AG04449 (cell line): ENCODE measurements at regions not wholly inside any gene's neighbourhood (a gene's known extent, or its start where the extent isn't known, plus 50 kb on each side); places are given as distances from the start of the nearest gene placed in this dataset.

ENCODE experiments used
- CTCF ChIA-PET: fragments of 350-600 bp; formaldehyde crosslinking; extraction: SDS; loops from one replicate; lab custom pipeline; 2021; ENCODE audit warnings: antibody characterized with exemption; lab: Yijun Ruan, JAX
- POLR2A ChIA-PET: fragments of 400-600, 350-600 bp; formaldehyde crosslinking; extraction: SDS; loops from one replicate; lab custom pipeline; 2020; ENCODE audit warnings: antibody characterized with exemption, inconsistent platforms; lab: Yijun Ruan, JAX
- DNase-seq: peaks from one replicate; pipeline ENCODE4 v3.0.0-alpha.2; 2010; ENCODE audit warnings: low read depth, low spot score
- H3K4me3 ChIP-seq: 2 replicates; pipeline ENCODE4 v1.5.1; 2011; ENCODE audit warnings: low read depth, mild to moderate bottlenecking, control low read depth, low read length
- CTCF ChIP-seq: IDR thresholded peaks from one replicate; pipeline ENCODE4 v1.5.1; 2011; ENCODE audit warnings: mild to moderate bottlenecking, moderate library complexity, low read length, control low read depth, inconsistent platforms; ENCODE audit not compliant: insufficient read depth; ENCODE audit errors: missing control alignments

- CTCF ChIA-PET = interaction anchor here (0.9 to 1.4 kb wide), 2 partner anchors 19 to 34 kb away, joined by 3 to 5 read pairs; no protein-coding TSS in a partner anchor
- TF ChIP-seq CTCF = no peak
- DNase-seq = no peak
- no peak overlapping the region for H3K4me3 ChIP-seq
- POLR2A ChIA-PET = no interaction called here
Measured at GRCh38 chr22:27438271-27438980, 363.1 kb downstream of the MN1 start.

GRCh38 chr22:27439131-27439530 lies 362.4 kb downstream of the MN1 start:
- CTCF ChIA-PET = interaction anchor here (0.9 to 1.4 kb wide), 2 partner anchors 18 to 34 kb away, joined by 3 to 5 read pairs; no protein-coding TSS in a partner anchor
- no peak overlapping the region for H3K4me3 ChIP-seq
- DNase-seq = no peak
- POLR2A ChIA-PET = no interaction called here
- no peak for TF ChIP-seq CTCF

GRCh38 chr22:27440304-27440865 lies 361.2 kb downstream of the MN1 start:
- ChIA-PET POLR2A (no interaction called here), CTCF (interaction anchor here (1.2 kb wide), 1 partner anchor 20 kb away, joined by 3 read pairs; no protein-coding TSS in a partner anchor)
- no peak for TF ChIP-seq CTCF
- H3K4me3 ChIP-seq = no peak overlapping the region
- no peak for DNase-seq

GRCh38 chr22:27441706-27442475 lies 359.7 kb downstream of the MN1 start:
- no peak for TF ChIP-seq CTCF
- ChIA-PET POLR2A (no interaction called here), CTCF (no interaction called here)
- no peak for DNase-seq
- H3K4me3 ChIP-seq = no peak overlapping the region

- ChIA-PET CTCF (interaction anchor here (0.8 to 1.0 kb wide), 2 partner anchors 10 to 22 kb away, joined by 3 to 5 read pairs; no protein-coding TSS in a partner anchor), POLR2A (no interaction called here)
- DNase-seq = no peak
- TF ChIP-seq CTCF = no peak
- no peak overlapping the region for H3K4me3 ChIP-seq
Measured at GRCh38 chr22:27443306-27443705, 358.2 kb downstream of the MN1 start.

- ChIA-PET CTCF (no interaction called here), POLR2A (no interaction called here)
- no peak for DNase-seq
Measured at GRCh38 chr22:27445881-27446280, 355.7 kb downstream of the MN1 start.

More at GRCh38 chr22:27445881-27446280, 355.7 kb downstream of the MN1 start:
- TF ChIP-seq CTCF = no peak
- H3K4me3 ChIP-seq = no peak overlapping the region
